Neural cell (in vitro differentiated cells): ENCODE measurements at regions not wholly inside any gene's neighbourhood (a gene's known extent, or its start where the extent isn't known, plus 50 kb on each side); places are given as distances from the start of the nearest gene placed in this dataset.

Experiments used
- H2AFZ ChIP-seq: fragments of 200-600, 300-800 bp; sonication (generic), shearing (Covaris generic); 2 replicates; pipeline ENCODE4 v1.6.0; 2014; ENCODE audit warnings: low read depth, mild to moderate bottlenecking, antibody characterized with exemption, low read length, moderate library complexity
- H3F3A ChIP-seq: fragments of 200-600 bp; shearing (Covaris generic); 2 replicates; pipeline ENCODE4 v1.6.1; 2016; ENCODE audit warnings: mild to moderate bottlenecking, moderate library complexity, mixed read lengths, antibody characterized with exemption, low read length; ENCODE audit not compliant: insufficient read depth, poor library complexity, severe bottlenecking
- H3K27ac ChIP-seq: fragments of 200-600, 300-800 bp; sonication (generic), shearing (Covaris generic); 2 replicates; pipeline ENCODE4 v1.5.1; 2014; ENCODE audit warnings: mild to moderate bottlenecking, low read length, moderate library complexity
- H3K27me3 ChIP-seq: fragments of 300-800, 200-600 bp; sonication (generic), shearing (Covaris generic); 2 replicates; pipeline ENCODE4 v1.6.0; 2014; ENCODE audit warnings: mild to moderate bottlenecking, low read depth, low read length, moderate library complexity; ENCODE audit not compliant: insufficient read depth
- H3K36me3 ChIP-seq: fragments of 300-800, 200-600 bp; sonication (generic), shearing (Covaris generic); 2 replicates; pipeline ENCODE4 v1.5.1; 2014; ENCODE audit warnings: mild to moderate bottlenecking, antibody characterized with exemption, low read length, moderate library complexity; ENCODE audit not compliant: insufficient read depth
- H3K4me2 ChIP-seq: fragments of 300-800, 200-600 bp; sonication (generic), shearing (Covaris generic); 2 replicates; pipeline ENCODE4 v1.6.0; 2014; ENCODE audit warnings: mild to moderate bottlenecking, low read length
- H3K4me3 ChIP-seq: fragments of 300-800, 200-600 bp; sonication (generic), shearing (Covaris generic); 2 replicates; pipeline ENCODE4 v1.5.1; 2014; ENCODE audit warnings: mild to moderate bottlenecking, low read length, moderate library complexity
- H3K79me2 ChIP-seq: fragments of 200-600 bp; shearing (Covaris generic); replicated peaks from 2 replicates; pipeline ENCODE4 v1.6.0; 2014; ENCODE audit warnings: mild to moderate bottlenecking, low read length, moderate library complexity; ENCODE audit not compliant: insufficient read depth
- H3K9ac ChIP-seq: fragments of 300-800, 200-600 bp; sonication (generic), shearing (Covaris generic); 2 replicates; pipeline ENCODE4 v1.6.1; 2016; ENCODE audit warnings: mild to moderate bottlenecking, low read length, mixed read lengths
- H3K9me2 ChIP-seq: fragments of 200-600 bp; shearing (Covaris generic); 2 replicates; pipeline ENCODE4 v1.6.1; 2016; ENCODE audit warnings: mild to moderate bottlenecking, low read length, mixed read lengths; ENCODE audit not compliant: insufficient read depth
- H3K9me3 ChIP-seq: fragments of 200-600, 300-800 bp; sonication (generic), shearing (Covaris generic); 2 replicates; pipeline ENCODE4 v1.6.1; 2016; ENCODE audit warnings: mild to moderate bottlenecking, mixed run types, low read length, moderate library complexity, mixed read lengths
- H4K20me1 ChIP-seq: fragments of 200-600 bp; shearing (Covaris generic); 2 replicates; pipeline ENCODE4 v1.6.1; 2016; ENCODE audit warnings: mild to moderate bottlenecking, mixed run types; ENCODE audit not compliant: insufficient read depth
- CTCF ChIP-seq: fragments of 450-650 bp; IDR thresholded peaks from 2 replicates; pipeline ENCODE4 v1.5.1; 2014; ENCODE audit warnings: antibody characterized with exemption, mild to moderate bottlenecking, moderate library complexity; ENCODE audit not compliant: poor library complexity, severe bottlenecking
- EP300 ChIP-seq: fragments of 450-650 bp; conservative IDR thresholded peaks from 2 replicates; pipeline ENCODE4 v1.6.1; 2014; ENCODE audit warnings: antibody characterized with exemption, mild to moderate bottlenecking, moderate library complexity; ENCODE audit not compliant: poor library complexity, severe bottlenecking
- EZH2 ChIP-seq: fragments of 200-600, 300-800 bp; shearing (Covaris generic), sonication (generic); IDR thresholded peaks from 2 replicates; pipeline ENCODE4 v1.6.1; 2014; ENCODE audit warnings: antibody characterized with exemption, low read length, borderline replicate concordance, mild to moderate bottlenecking; ENCODE audit not compliant: insufficient read depth, poor library complexity, severe bottlenecking
- MXI1 ChIP-seq: fragments of 450-650 bp; conservative IDR thresholded peaks from 2 replicates; pipeline ENCODE4 v1.6.1; 2014; ENCODE audit warnings: antibody characterized with exemption, mild to moderate bottlenecking; ENCODE audit not compliant: poor library complexity, severe bottlenecking
- POLR2AphosphoS5 ChIP-seq: IDR thresholded peaks from 2 replicates; pipeline ENCODE4 v1.6.1; 2012
- RAD21 ChIP-seq: fragments of 450-650 bp; conservative IDR thresholded peaks from 2 replicates; pipeline ENCODE4 v1.6.1; 2014; ENCODE audit warnings: antibody characterized with exemption, mild to moderate bottlenecking, moderate library complexity
- REST ChIP-seq: IDR thresholded peaks from 2 replicates; pipeline ENCODE4 v1.6.1; 2012; ENCODE audit warnings: borderline replicate concordance
- SMC3 ChIP-seq: fragments of 450-650 bp; conservative IDR thresholded peaks from 2 replicates; pipeline ENCODE4 v1.6.1; 2014; ENCODE audit warnings: antibody characterized with exemption, mild to moderate bottlenecking, moderate library complexity; ENCODE audit not compliant: poor library complexity
- TAF1 ChIP-seq: IDR thresholded peaks from 2 replicates; pipeline ENCODE4 v1.6.1; 2012; ENCODE audit warnings: low read depth

DNA sequence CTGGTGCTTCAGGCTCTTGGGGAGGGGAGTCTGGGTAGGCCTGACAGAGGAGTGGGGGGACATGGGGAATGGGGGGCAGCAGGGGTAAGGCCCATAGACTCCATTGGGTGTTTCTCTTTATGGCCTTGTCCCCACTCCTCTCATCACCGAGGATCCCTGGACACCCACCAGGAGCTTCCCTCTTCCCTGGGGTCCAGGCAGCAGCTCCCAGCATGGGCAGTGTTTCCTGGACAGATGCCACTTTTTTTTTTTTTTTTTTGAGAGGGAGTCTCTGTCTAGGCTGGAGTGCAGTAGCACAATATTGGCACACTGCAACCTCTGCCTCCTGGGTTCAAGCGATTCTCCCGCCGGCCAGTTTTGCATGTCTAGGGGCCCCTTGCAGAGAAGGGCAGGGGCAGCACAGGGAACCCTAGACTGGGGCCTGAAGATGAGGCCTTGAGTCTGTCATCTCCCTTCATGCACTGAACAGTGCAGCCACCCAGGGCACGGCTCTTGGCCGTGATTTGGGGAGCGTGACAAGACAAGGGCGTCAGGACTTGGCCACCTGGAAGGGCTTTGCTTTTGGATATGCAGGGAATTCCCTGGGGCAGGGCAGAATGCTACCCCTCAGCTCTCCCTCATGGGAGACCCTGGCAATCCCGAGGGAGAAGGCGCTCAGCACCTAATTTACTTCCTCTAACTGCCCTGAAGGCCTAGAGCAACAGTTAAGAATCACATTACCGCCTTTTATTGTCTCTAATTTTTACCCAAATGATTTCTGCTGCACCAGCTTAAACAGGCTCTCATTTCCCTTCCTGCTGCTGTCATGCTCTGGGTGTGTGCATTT is 213.9 kb upstream of the ZNF536 start:
- no peak overlapping the region for H3K27ac ChIP-seq
- no peaks in the 10 kb centered on the region for H3K27me3 ChIP-seq

GRCh38 chr19:30158893-30159245 is 213.3 kb upstream of the ZNF536 start:
- H3K36me3 ChIP-seq = no peaks in the 10 kb centered on the region
- no peaks in the 10 kb centered on the region for H3K9me2 ChIP-seq
- TF ChIP-seq REST (no peak), SMC3 (no peak), TAF1 (no peak), EP300 (no peak), POLR2AphosphoS5 (no peak), CTCF (no peak), EZH2 (no peak), MXI1 (no peak), RAD21 (no peak)
- no peaks in the 10 kb centered on the region for H3K79me2 ChIP-seq
- no peak overlapping the region for H3K9ac ChIP-seq
- no peak overlapping the region for H3K4me2 ChIP-seq
- H3K4me3 ChIP-seq = no peak overlapping the region
- H4K20me1 ChIP-seq = no peaks in the 10 kb centered on the region
- H3F3A ChIP-seq = no peaks in the 10 kb centered on the region
- H2AFZ ChIP-seq = no peak overlapping the region
- no peaks in the 10 kb centered on the region for H3K27me3 ChIP-seq
- no peaks in the 10 kb centered on the region for H3K9me3 ChIP-seq
- no peak overlapping the region for H3K27ac ChIP-seq

More for the DNA sequence above, 213.9 kb upstream of the ZNF536 start:
- Histone ChIP-seq H3K4me2 (no peak overlapping the region), H3K9ac (no peak overlapping the region), H3K79me2 (no peaks in the 10 kb centered on the region), H3F3A (no peaks in the 10 kb centered on the region), H4K20me1 (no peaks in the 10 kb centered on the region), H3K9me2 (no peaks in the 10 kb centered on the region), H2AFZ (no peak overlapping the region), H3K4me3 (no peak overlapping the region), H3K9me3 (no peaks in the 10 kb centered on the region), H3K36me3 (no peaks in the 10 kb centered on the region)
- TF ChIP-seq POLR2AphosphoS5 (no peak), EP300 (no peak), MXI1 (no peak), REST (no peak), SMC3 (no peak), RAD21 (no peak)
